Left ventricle myocardium inferior (tissue), 1 donor: ENCODE measurements at regions not wholly inside any gene's neighbourhood (a gene's known extent, or its start where the extent isn't known, plus 50 kb on each side); places are given as distances from the start of the nearest gene placed in this dataset.

Source experiments
- DNase-seq: peaks from one replicate; pipeline ENCODE4 v3.0.0-alpha.2; 2020
- H3K27ac ChIP-seq: fragments of 200-600 bp; replicated peaks from 2 replicates; pipeline ENCODE4 v1.8.0; 2021
- H3K27me3 ChIP-seq: fragments of 200-600 bp; 2 replicates; pipeline ENCODE4 v1.8.0; 2021; ENCODE audit warnings: low read depth
- H3K36me3 ChIP-seq: fragments of 200-600 bp; 2 replicates; pipeline ENCODE4 v1.8.0; 2021
- H3K4me1 ChIP-seq: fragments of 200-600 bp; 2 replicates; pipeline ENCODE4 v1.8.0; 2021
- H3K4me3 ChIP-seq: fragments of 200-600 bp; 2 replicates; pipeline ENCODE4 v1.8.0; 2021; ENCODE audit warnings: mild to moderate bottlenecking, moderate library complexity
- H3K9me3 ChIP-seq: fragments of 200-600 bp; replicated peaks from 2 replicates; pipeline ENCODE4 v1.8.0; 2021
- CTCF ChIP-seq: fragments of 200-600 bp; IDR thresholded peaks from 2 replicates; pipeline ENCODE4 v1.8.0; 2021; ENCODE audit warnings: antibody characterized with exemption, mild to moderate bottlenecking, borderline replicate concordance
- intact Hi-C: fragments of 100-400 bp; cut with micrococcal nuclease; formaldehyde crosslinking; loops from one replicate; pipeline ENCODE4 v1.11.0; 2022
- donor health status: DM: no; HTN: yes; CAD: no; lungs with severe emphysema.

- H3K27ac ChIP-seq: no peak overlapping the region
- H3K4me3 ChIP-seq: no peak overlapping the region
- peaks cover 27% of the 10 kb centered on the region for H3K27me3 ChIP-seq
- H3K36me3 ChIP-seq: no peaks in the 10 kb centered on the region
- TF ChIP-seq CTCF: no peak
- H3K9me3 ChIP-seq: no peaks in the 10 kb centered on the region
- no peak for DNase-seq
- peaks cover 13% of the 10 kb centered on the region for H3K4me1 ChIP-seq
- intact Hi-C loops: no loop called here
These were observed 65.5 kb upstream of the TBCA start for GRCh38 chr5:77841616-77842015.

- no peaks in the 10 kb centered on the region for H3K9me3 ChIP-seq
- no peak overlapping the region for H3K4me3 ChIP-seq
- no peak for TF ChIP-seq CTCF
- H3K36me3 ChIP-seq: no peaks in the 10 kb centered on the region
- peaks cover 23% of the 10 kb centered on the region for H3K27me3 ChIP-seq
- no peak for DNase-seq
- intact Hi-C loops: no loop called here
- peaks cover 13% of the 10 kb centered on the region for H3K4me1 ChIP-seq
- no peak overlapping the region for H3K27ac ChIP-seq
These were observed 64.8 kb upstream of the TBCA start for GRCh38 chr5:77840930-77841329.

GRCh38 chr5:77839691-77840090 is 63.6 kb upstream of the TBCA start:
- intact Hi-C loops: no loop called here
- Histone ChIP-seq H3K4me1 (peaks cover 8% of the 10 kb centered on the region), H3K9me3 (no peaks in the 10 kb centered on the region), H3K27me3 (peaks cover 19% of the 10 kb centered on the region), H3K36me3 (no peaks in the 10 kb centered on the region), H3K27ac (no peak overlapping the region), H3K4me3 (no peak overlapping the region)
- no peak for DNase-seq
- TF ChIP-seq CTCF: no peak

- no peak for TF ChIP-seq CTCF
- no peak for DNase-seq
These were observed 56.8 kb upstream of the TBCA start for GRCh38 chr5:77832938-77833337.

GRCh38 chr5:77832166-77832770 is 56.1 kb upstream of the TBCA start:
- intact Hi-C loops: no loop called here
- DNase-seq: no peak
- H3K9me3 ChIP-seq: no peaks in the 10 kb centered on the region
- H3K27me3 ChIP-seq: peaks cover 43% of the 10 kb centered on the region
- H3K36me3 ChIP-seq: no peaks in the 10 kb centered on the region
- H3K27ac ChIP-seq: no peak overlapping the region
- no peaks in the 10 kb centered on the region for H3K4me1 ChIP-seq
- no peak for TF ChIP-seq CTCF
- H3K4me3 ChIP-seq: no peak overlapping the region

More at GRCh38 chr5:77832938-77833337, 56.8 kb upstream of the TBCA start:
- no peaks in the 10 kb centered on the region for H3K9me3 ChIP-seq
- no peak overlapping the region for H3K4me3 ChIP-seq
- no peaks in the 10 kb centered on the region for H3K36me3 ChIP-seq
- peaks cover 38% of the 10 kb centered on the region for H3K27me3 ChIP-seq
- H3K4me1 ChIP-seq: no peaks in the 10 kb centered on the region
- no peak overlapping the region for H3K27ac ChIP-seq
- intact Hi-C loops: no loop called here
